A549 (cell line): ENCODE measurements at regions not wholly inside any gene's neighbourhood (a gene's known extent, or its start where the extent isn't known, plus 50 kb on each side); places are given as distances from the start of the nearest gene placed in this dataset.

ENCODE experiments used
- ATAC-seq, 2 experiments: fragments of 200-7000 bp in 1 of 2; fragments of >200 bp in 1 of 2; cut with Nextera tagmentation in 1 of 2; cut with Tn5 transposase in 1 of 2; 3 replicates each; pipeline versions ENCODE4 v1.8.0 to v1.9.1; 2018 to 2020; ENCODE audit warnings: mild to moderate bottlenecking in 1 of 2, moderate library complexity in 1 of 2
- CTCF ChIA-PET: fragments of 300-600 bp; sonication (Branson Sonifier 250); formaldehyde crosslinking; extraction: SDS; loops from one replicate; lab custom pipeline; 2021; ENCODE audit warnings: antibody characterized with exemption, inconsistent platforms; lab: Yijun Ruan, JAX
- POLR2A ChIA-PET: fragments of 350-600 bp; formaldehyde crosslinking; extraction: SDS; loops from one replicate; lab custom pipeline; 2021; ENCODE audit warnings: antibody characterized with exemption, inconsistent platforms; lab: Yijun Ruan, JAX
- DNase-seq, 2 experiments: peaks; one replicate each; pipeline versions ENCODE4 v3.0.0 to v3.0.0-alpha.2; 2011 to 2016; ENCODE audit warnings: low read depth in 1 of 2, low spot score in 1 of 2
- FAIRE-seq: peaks from 2 replicates; lab custom pipeline; 2011; peaks lifted over from hg19 to GRCh38; lab: Jason Lieb, UNC
- H3K27ac ChIP-seq, 2 experiments: fragments of >200 bp; sonication (Bioruptor Twin); formaldehyde crosslinking; 3 replicates each; pipeline ENCODE4 v1.5.1; 2016 to 2017
- H3K4me1 ChIP-seq: fragments of >200 bp; sonication (Bioruptor Twin); formaldehyde crosslinking; 3 replicates; pipeline ENCODE4 v1.6.1; 2016
- H3K4me2 ChIP-seq: fragments of >200 bp; sonication (Bioruptor Twin); formaldehyde crosslinking; 3 replicates; pipeline ENCODE4 v1.6.1; 2016
- H3K4me3 ChIP-seq: fragments of >200 bp; sonication (Bioruptor Twin); formaldehyde crosslinking; 3 replicates; pipeline ENCODE4 v1.5.1; 2016
- H3K9me3 ChIP-seq: fragments of >200 bp; sonication (Bioruptor Twin); formaldehyde crosslinking; 3 replicates; pipeline ENCODE4 v1.6.1; 2016
- BCL3 ChIP-seq: fragments of >200 bp; sonication (Bioruptor Twin); formaldehyde crosslinking; IDR thresholded peaks from 3 replicates; pipeline ENCODE4 v1.6.1; 2016
- CBX2 ChIP-seq: fragments of 200-600 bp; sonication (generic); IDR thresholded peaks from 2 replicates; pipeline ENCODE4 v1.6.1; 2016; ENCODE audit warnings: low read depth, mild to moderate bottlenecking, borderline replicate concordance
- CBX8 ChIP-seq: fragments of 200-600 bp; sonication (generic); IDR thresholded peaks from 2 replicates; pipeline ENCODE4 v1.6.1; 2016
- CHD2 ChIP-seq: fragments of 150-350 bp; IDR thresholded peaks from 2 replicates; pipeline ENCODE4 v1.6.1; 2014; ENCODE audit warnings: low read length; ENCODE audit not compliant: partially characterized antibody
- CTCF ChIP-seq: fragments of >200 bp; sonication (Bioruptor Twin); formaldehyde crosslinking; IDR thresholded peaks from 3 replicates; pipeline ENCODE4 v1.5.1; 2016
- EHF ChIP-seq: fragments of 250-450 bp; sonication (Bioruptor Pico); IDR thresholded peaks from 2 replicates; pipeline ENCODE4 v1.5.0; 2020; ENCODE audit warnings: mild to moderate bottlenecking
- ESRRA ChIP-seq: fragments of 150-350 bp; IDR thresholded peaks from 2 replicates; pipeline ENCODE4 v1.6.1; 2014; ENCODE audit warnings: mild to moderate bottlenecking, low read length, borderline replicate concordance
- HES2 ChIP-seq: fragments of >200 bp; sonication (Bioruptor Twin); formaldehyde crosslinking; IDR thresholded peaks from 2 replicates; pipeline ENCODE4 v1.6.1; 2016
- HEYL ChIP-seq: fragments of 250-450 bp; sonication (Bioruptor Pico); IDR thresholded peaks from 2 replicates; pipeline ENCODE4 v1.8.0; 2021; ENCODE audit warnings: mild to moderate bottlenecking, moderate library complexity
- HOXB5 ChIP-seq: fragments of 250-450 bp; sonication (Bioruptor Pico); IDR thresholded peaks from 2 replicates; pipeline ENCODE4 v1.5.0; 2020; ENCODE audit warnings: mild to moderate bottlenecking, moderate library complexity
- JUN ChIP-seq, 2 experiments: fragments of >200 bp; sonication (Bioruptor Twin); formaldehyde crosslinking; IDR thresholded peaks; 2 replicates in 1 of 2; 3 replicates in 1 of 2; pipeline ENCODE4 v1.6.1; 2016 to 2017
- MAFK ChIP-seq: fragments of 450-650 bp; IDR thresholded peaks from 2 replicates; pipeline ENCODE4 v1.6.1; 2014; ENCODE audit not compliant: partially characterized antibody
- NFE2L2 ChIP-seq: fragments of 150-350 bp; conservative IDR thresholded peaks from 2 replicates; pipeline ENCODE4 v1.6.1; 2014; ENCODE audit warnings: low read length
- PHF8 ChIP-seq: fragments of 200-600 bp; sonication (generic); IDR thresholded peaks from 2 replicates; pipeline ENCODE4 v1.6.1; 2016; ENCODE audit warnings: low read depth, mild to moderate bottlenecking, antibody characterized with exemption, moderate library complexity, borderline replicate concordance
- RARB ChIP-seq: fragments of 250-450 bp; sonication (Bioruptor Pico); IDR thresholded peaks from 2 replicates; pipeline ENCODE4 v1.8.0; 2021; ENCODE audit warnings: mild to moderate bottlenecking, moderate library complexity
- REST ChIP-seq: fragments of 200-600 bp; sonication (generic); IDR thresholded peaks from 2 replicates; pipeline ENCODE4 v1.6.1; 2016; ENCODE audit warnings: antibody characterized with exemption, mild to moderate bottlenecking, moderate library complexity
- USF2 ChIP-seq: fragments of 450-650 bp; IDR thresholded peaks from 2 replicates; pipeline ENCODE4 v1.6.1; 2014; ENCODE audit warnings: antibody characterized with exemption
- WGBS: methylation state at CpG from one replicate; pipeline ENCODE4 v1.1.6; 2017; ENCODE audit errors: missing lambda C conversion rate; 5-methylcytosine and 5-hydroxymethylcytosine counted together

- DNase-seq, result no peak
- peaks cover 11% of the 10 kb centered on the region; the same call in 2 of the 3 replicates for H3K4me1 ChIP-seq
- no peak for TF ChIP-seq CBX8
- TF ChIP-seq BCL3, result no peak
- no peak for TF ChIP-seq EHF (CRISPR knock-in tag)
- TF ChIP-seq, all 56 proteins: peak for 0
- ATAC-seq, result peak in 1 of 2 experiments; percentile 20; a peak in 2 of 6 replicates
- Histone ChIP-seq H3K9me3 (no peaks in the 10 kb centered on the region), H3K4me3 (no peak overlapping the region), H3K27ac (no peak overlapping the region), H3K4me2 (no peak overlapping the region)
- CTCF ChIA-PET, result no interaction called here
- POLR2A ChIA-PET, result no interaction called here
- 50% methylated on average over 12 of the region's 12 CpGs for WGBS
- FAIRE-seq, result no peak
These were observed 100.2 kb downstream of the MICALL2 start for GRCh38 chr7:1359051-1359400.

- DNase-seq (no peak), ATAC-seq (no peak)
- no peaks in the 10 kb centered on the region for H3K9me3 ChIP-seq
- TF ChIP-seq ESRRA (no peak), JUN (IDR thresholded peaks at IDR 0.05) (no peak), CHD2 (no peak), MAFK (no peak), HES2 (no peak), NFE2L2 (no peak), REST (no peak), PHF8 (no peak), HOXB5 (CRISPR knock-in tag) (no peak), HEYL (CRISPR knock-in tag) (no peak), USF2 (no peak), RARB (CRISPR knock-in tag) (no peak), CBX2 (no peak), CTCF (no peak)
- TF ChIP-seq, all 56 proteins: peak for 0
- Histone ChIP-seq H3K4me3 (no peak overlapping the region), H3K27ac (no peak overlapping the region), H3K4me2 (no peak overlapping the region), H3K4me1 (peaks cover 10% of the 10 kb centered on the region; the same call in 2 of the 3 replicates)
- ChIA-PET CTCF (interaction anchor here (1.5 to 1.9 kb wide), 2 partner anchors 13 to 133 kb away, joined by 4 to 5 read pairs; no protein-coding TSS in a partner anchor), POLR2A (no interaction called here)
- 55% methylated on average over 12 of the region's 19 CpGs for WGBS
- no peak for FAIRE-seq
These were observed 99.4 kb downstream of the MICALL2 start for GRCh38 chr7:1359681-1360485.
